GM12878 (cell line): ENCODE measurements at regions not wholly inside any gene's neighbourhood (a gene's known extent, or its start where the extent isn't known, plus 50 kb on each side); places are given as distances from the start of the nearest gene placed in this dataset.

ENCODE experiments used
- EZH2 ChIP-seq: IDR thresholded peaks from 2 replicates; pipeline ENCODE4 v1.6.1; 2012; ENCODE audit warnings: low read depth, mild to moderate bottlenecking, control low read depth, inconsistent platforms, low read length, borderline replicate concordance; ENCODE audit not compliant: control insufficient read depth
- SP1 ChIP-seq: IDR thresholded peaks from one replicate; pipeline ENCODE4 v1.6.1; 2011; ENCODE audit warnings: low read depth, low read length

GRCh38 chr7:57300747-57301146, 149.2 kb upstream of the ZNF716 start:
- TF ChIP-seq EZH2 (no peak), SP1 (no peak)
